ENCODE measurements at regions not wholly inside any gene's neighbourhood (a gene's known extent, or its start where the extent isn't known, plus 50 kb on each side); places are given as distances from the start of the nearest gene placed in this dataset.

DNA sequence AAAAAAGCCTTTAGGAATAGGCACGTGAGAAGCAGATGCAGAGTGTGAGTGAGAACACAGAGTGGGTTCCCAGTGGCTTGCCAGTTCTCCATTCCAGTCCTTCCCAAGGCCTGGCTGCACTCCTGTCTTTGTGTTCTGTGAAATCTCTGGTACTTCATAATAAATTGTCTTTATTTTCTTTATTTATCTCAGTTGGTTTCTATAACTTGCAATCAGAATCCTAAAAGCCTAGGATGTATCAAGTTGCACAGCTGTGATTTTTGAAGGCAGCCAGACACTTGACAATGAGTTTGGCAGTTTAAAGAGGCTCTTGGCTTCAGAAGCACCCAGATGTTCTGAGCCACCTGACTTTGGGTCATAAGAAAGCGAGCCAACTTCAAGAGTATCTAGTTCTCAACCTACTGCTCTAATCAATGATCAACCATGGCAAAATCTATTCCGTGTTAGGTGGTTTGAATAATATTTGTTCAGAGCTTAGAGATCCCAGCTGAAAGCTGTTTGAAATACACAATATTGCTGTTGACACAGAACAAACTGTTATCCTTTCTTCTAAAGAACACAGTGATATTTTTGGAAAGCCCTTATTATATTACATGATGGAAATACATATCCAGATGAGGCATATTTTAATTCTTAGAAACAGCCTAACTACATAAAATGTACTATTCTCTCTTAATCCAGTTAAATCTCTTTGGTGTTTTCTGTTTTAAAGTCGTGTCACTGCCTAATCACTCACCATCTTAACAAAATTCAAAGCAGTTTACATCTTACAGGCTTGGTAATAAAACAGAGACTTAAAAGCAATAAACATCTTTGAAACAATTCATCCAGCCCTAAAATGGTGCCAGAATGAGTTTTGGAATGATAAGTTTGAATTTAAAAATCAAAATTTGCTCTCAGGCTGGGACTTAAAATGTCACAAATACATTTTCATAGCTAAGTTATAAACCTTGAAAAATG is 483.0 kb upstream of the NBEA start:
- no peak for TF ChIP-seq POLR2A (IDR thresholded peaks at IDR 0.05; ENCODE audit: extremely low read depth, insufficient read length)
- TF ChIP-seq, protein P1, sequence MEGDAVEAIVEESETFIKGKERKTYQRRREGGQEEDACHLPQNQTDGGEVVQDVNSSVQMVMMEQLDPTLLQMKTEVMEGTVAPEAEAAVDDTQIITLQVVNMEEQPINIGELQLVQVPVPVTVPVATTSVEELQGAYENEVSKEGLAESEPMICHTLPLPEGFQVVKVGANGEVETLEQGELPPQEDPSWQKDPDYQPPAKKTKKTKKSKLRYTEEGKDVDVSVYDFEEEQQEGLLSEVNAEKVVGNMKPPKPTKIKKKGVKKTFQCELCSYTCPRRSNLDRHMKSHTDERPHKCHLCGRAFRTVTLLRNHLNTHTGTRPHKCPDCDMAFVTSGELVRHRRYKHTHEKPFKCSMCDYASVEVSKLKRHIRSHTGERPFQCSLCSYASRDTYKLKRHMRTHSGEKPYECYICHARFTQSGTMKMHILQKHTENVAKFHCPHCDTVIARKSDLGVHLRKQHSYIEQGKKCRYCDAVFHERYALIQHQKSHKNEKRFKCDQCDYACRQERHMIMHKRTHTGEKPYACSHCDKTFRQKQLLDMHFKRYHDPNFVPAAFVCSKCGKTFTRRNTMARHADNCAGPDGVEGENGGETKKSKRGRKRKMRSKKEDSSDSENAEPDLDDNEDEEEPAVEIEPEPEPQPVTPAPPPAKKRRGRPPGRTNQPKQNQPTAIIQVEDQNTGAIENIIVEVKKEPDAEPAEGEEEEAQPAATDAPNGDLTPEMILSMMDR (IDR thresholded peaks at IDR 0.05; ENCODE audit: low read depth, low read length): no peak
